WI38 (cell line): ENCODE measurements at regions not wholly inside any gene's neighbourhood (a gene's known extent, or its start where the extent isn't known, plus 50 kb on each side); places are given as distances from the start of the nearest gene placed in this dataset.

ENCODE experiments used
- H3K4me3 ChIP-seq: 2 replicates; pipeline ENCODE4 v1.5.1; 2011; ENCODE audit warnings: low read depth, mild to moderate bottlenecking, control low read depth, low read length
- TF ChIP-seq, protein P1 (sequence below): IDR thresholded peaks from 2 replicates; pipeline ENCODE4 v1.5.1; 2012; ENCODE audit warnings: low read depth, mild to moderate bottlenecking, control low read depth, low read length

DNA sequence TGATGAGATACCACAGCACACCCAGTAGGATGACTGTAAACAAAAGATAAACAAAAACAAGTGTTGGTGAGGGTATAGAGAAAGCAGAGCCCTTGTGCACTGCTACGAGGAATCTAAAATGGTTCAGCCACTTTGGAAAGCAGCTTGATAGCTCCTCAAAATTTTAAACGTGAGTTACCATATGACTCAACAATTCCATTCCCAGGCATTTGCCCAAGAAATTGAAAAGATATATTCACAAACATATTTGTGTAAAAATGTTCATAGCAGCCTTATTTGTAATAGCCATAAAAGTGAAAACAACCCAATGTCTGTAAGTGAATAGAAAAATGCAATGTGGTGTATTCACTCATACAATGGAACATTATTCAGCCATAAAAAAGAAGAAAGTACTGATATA, 141.0 kb upstream of the BTBD3 start:
- H3K4me3 ChIP-seq: no peak overlapping the region
- TF ChIP-seq, protein P1, sequence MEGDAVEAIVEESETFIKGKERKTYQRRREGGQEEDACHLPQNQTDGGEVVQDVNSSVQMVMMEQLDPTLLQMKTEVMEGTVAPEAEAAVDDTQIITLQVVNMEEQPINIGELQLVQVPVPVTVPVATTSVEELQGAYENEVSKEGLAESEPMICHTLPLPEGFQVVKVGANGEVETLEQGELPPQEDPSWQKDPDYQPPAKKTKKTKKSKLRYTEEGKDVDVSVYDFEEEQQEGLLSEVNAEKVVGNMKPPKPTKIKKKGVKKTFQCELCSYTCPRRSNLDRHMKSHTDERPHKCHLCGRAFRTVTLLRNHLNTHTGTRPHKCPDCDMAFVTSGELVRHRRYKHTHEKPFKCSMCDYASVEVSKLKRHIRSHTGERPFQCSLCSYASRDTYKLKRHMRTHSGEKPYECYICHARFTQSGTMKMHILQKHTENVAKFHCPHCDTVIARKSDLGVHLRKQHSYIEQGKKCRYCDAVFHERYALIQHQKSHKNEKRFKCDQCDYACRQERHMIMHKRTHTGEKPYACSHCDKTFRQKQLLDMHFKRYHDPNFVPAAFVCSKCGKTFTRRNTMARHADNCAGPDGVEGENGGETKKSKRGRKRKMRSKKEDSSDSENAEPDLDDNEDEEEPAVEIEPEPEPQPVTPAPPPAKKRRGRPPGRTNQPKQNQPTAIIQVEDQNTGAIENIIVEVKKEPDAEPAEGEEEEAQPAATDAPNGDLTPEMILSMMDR: no peak

DNA sequence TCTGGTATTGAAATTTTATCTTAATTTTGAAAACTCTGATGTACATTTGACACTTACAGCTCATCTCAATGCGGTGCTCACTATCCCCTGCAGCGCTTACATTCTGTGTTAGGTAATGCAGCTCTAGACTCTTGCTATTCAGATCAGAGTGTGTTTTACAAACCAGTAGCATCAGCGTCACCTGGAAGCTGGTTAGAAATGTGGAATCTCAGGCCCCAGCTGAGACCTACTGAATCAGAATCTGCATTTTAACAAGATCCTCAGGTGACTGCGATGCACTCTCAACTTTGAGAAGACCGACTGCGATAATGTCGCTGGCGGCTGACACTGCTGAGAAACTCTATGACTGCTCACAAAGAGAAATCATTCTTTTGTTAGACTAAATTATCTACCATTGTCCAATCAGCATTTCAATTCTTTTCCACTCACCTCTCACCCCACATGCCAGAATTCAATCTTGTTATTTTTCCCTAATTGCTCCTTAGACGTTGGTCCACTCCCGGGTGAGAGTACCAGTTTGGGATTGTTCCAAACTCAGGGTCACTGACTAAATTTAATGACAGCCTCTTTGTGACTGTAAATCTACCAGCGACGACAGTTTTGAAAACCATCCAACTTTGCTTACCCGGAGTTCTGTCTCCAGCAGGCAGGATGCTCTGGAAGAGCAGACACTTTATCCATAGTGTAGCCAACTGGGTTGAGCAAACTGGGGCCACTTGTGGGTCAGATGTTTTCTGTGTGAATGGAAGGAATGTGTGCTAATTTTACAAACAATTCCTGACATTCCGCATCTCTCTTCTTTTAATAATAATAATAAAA, 140.1 kb upstream of the BTBD3 start:
- peak overlapping the region; percentile 34 for H3K4me3 ChIP-seq

DNA sequence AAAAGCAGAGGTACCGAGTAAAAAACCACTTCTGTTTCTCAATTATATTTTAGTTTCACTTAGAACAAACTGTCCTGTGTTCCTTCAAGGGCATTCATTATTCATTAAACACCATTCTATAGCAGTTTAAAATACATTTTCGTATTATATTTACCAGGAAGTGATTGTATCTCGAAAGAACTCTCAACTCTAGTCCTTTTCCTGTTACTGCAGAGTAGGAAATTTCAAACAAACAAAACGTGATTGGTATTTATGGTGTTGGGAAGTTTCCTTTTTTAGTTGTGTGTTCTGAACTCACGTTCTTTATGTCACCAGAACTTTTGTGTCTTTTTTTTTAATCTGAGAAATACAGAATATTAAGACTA, 139.5 kb upstream of the BTBD3 start:
- peak overlapping the region; percentile 34 for H3K4me3 ChIP-seq
- TF ChIP-seq, protein P1: no peak

More for the DNA sequence above, 140.1 kb upstream of the BTBD3 start:
- TF ChIP-seq, protein P1: no peak

DNA sequence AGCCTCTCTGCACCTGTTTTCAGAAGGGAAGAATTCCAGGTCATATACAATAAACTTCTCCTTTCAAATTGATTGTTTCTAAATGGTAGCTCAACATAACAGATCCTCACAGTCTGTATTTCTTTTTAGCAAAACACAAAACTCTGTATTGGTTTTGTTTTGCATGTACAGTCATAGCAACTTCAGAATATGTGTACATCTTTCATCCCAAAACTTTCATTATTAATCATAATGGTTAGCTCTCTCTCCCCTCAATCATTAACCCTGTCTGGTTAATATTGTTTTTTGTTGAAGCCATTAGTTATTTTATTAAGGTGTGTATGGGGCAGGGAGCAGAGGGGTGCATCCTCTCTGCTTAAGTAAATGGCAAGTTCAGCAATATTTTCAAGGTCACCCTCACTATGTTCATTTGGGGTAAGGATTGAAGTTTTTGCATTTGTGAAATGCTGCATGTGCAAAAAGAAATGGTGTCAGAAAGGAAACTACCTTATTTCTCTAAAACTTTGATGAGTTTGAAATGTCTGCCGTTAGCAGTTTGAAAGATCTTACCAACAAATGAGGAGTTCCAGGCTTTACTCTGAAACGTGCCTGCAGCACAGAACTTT, 136.8 kb upstream of the BTBD3 start:
- no peak overlapping the region for H3K4me3 ChIP-seq

DNA sequence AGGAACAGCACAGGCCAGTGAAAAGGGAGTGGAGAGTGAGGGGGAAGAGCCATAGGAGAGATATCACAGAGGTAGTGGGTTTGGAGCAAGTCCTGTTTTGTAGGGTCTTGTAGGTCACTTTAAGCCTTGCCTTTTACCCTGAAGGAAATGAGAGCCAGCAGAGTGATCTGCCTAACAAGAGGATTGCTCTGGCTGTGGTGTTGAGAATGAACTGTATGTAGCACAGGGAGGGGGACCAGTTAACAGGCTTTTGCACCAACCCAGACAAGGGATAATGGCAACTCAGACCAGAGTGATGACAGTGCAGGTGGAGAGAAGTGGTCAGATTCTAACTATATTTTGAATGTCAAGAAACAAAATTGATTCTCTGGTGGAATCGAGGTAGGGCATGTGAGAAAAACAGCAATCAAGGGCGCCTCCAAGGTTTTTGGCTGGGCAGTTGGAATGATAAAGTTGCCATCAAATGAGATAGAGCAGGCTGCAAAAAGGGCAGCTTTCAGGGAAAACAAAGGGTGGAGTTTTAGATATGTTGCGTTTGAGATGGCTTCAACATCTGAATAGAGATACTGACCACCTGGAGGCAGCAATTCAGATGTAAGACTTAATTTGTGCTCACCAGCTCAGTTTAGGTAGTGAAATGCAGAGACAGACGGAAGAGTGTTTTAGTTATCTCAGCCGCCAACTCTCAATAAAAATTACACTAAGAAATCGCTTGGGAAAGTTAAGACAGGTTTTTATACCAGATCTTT, 134.4 kb upstream of the BTBD3 start:
- TF ChIP-seq, protein P1: no peak
- no peak overlapping the region for H3K4me3 ChIP-seq

More for the DNA sequence above, 136.8 kb upstream of the BTBD3 start:
- TF ChIP-seq, protein P1: no peak

DNA sequence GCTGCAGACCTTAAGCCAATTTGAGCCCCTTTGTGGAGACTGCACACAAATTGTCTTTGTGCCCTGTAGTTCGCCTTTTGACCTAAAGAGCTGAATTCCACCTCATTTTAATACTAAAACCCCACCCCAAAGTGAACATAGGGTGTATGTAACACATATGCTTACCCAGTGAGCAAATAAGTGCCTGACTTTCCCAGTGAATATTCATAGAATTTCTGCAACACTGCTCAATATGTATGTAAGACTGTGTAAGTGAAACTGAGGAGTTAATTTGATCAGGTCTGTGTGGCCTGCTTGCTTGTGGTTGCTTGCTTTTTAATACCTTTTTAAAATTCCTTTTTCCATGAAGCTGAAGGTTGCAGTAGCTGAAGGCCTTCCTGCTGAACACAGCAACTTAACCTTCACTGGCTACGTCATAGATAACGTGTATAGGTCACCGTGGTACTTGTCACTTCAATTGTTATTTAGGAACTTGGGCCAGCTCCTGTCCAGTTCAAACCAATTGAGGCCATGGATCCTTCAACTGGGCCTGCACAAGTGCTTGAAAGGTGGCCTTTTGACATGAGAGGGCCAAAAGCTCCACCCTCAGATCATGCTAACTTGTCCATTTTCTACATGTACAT, 131.7 kb upstream of the BTBD3 start:
- H3K4me3 ChIP-seq: no peak overlapping the region
- TF ChIP-seq, protein P1: no peak
